ENCODE measurements at regions not wholly inside any gene's neighbourhood (a gene's known extent, or its start where the extent isn't known, plus 50 kb on each side); places are given as distances from the start of the nearest gene placed in this dataset.

- Histone ChIP-seq H4K20me1 (ENCODE audit: insufficient read depth, low read length) (no peaks in the 10 kb centered on the region), H3K9ac (ENCODE audit: insufficient read depth, low read depth, low read length) (no peak overlapping the region), H3K4me1 (ENCODE audit: insufficient read depth, low read length) (no peaks in the 10 kb centered on the region), H3K4me2 (ENCODE audit: low read depth, low read length) (no peak overlapping the region), H3K9me3 (ENCODE audit: low read length) (peaks cover 15% of the 10 kb centered on the region; the same call in 1 of the 2 replicates), H3K36me3 (replicated peaks in 1 of 2; ENCODE audit: control insufficient read depth in 1 of 2, insufficient read depth in 2 of 2, low read length in 2 of 2) (no peaks in the 10 kb centered on the region), H2AFZ (ENCODE audit: low read length) (no peak overlapping the region), H3K79me2 (ENCODE audit: insufficient read depth, low read length) (no peaks in the 10 kb centered on the region), H3K4me3 (replicated peaks in 1 of 3; ENCODE audit: insufficient read depth in 1 of 3, low read depth in 2 of 3, low read length in 3 of 3) (no peak overlapping the region), H3K27me3 (ENCODE audit: control insufficient read depth in 1 of 2, insufficient read depth in 2 of 2, low read length in 2 of 2) (no peaks in the 10 kb centered on the region), H3K27ac (ENCODE audit: extremely low read length, insufficient read depth, low read length) (no peak overlapping the region)
- WGBS (ENCODE audit: low lambda C conversion rate): 0% methylated on average over 1 of the region's 1 CpG
- DNase-seq (ENCODE audit: low spot score) (no peak), FAIRE-seq (no peak), ATAC-seq (no peak)
- no TSS peak for BruUV-seq (replicated peaks)
- POLR2A ChIA-PET: no interaction called here
- in situ Hi-C loops (cut with HindIII; ENCODE audit: extremely low pct_ligation_motif_present, low pct_unique_long_range_greater_than_20kb) (no loop called here), intact Hi-C loops (cut with micrococcal nuclease; ENCODE audit: unreplicated experiment) (no loop called here)
- CTCF ChIA-PET (ENCODE audit: low intra/inter-chr PET ratio, low total read pairs): no interaction called here
- TF ChIP-seq HBP1 (CRISPR knock-in tag; IDR thresholded peaks at IDR 0.05; ENCODE audit: low read depth) (no peak), ZNF430 (CRISPR knock-in tag; IDR thresholded peaks at IDR 0.05) (no peak), ZNF609 (CRISPR knock-in tag; IDR thresholded peaks at IDR 0.05; ENCODE audit: borderline replicate concordance) (no peak), DNMT3B (CRISPR knock-in tag; conservative IDR thresholded peaks at IDR 0.05) (no peak), THAP11 (CRISPR knock-in tag; IDR thresholded peaks at IDR 0.05) (no peak), RNF219 (CRISPR knock-in tag; IDR thresholded peaks at IDR 0.05) (no peak), DDIT3 (CRISPR knock-in tag; IDR thresholded peaks at IDR 0.05) (no peak), CHCHD3 (CRISPR knock-in tag; IDR thresholded peaks at IDR 0.05) (no peak), NAIF1 (CRISPR knock-in tag; IDR thresholded peaks at IDR 0.05; ENCODE audit: borderline replicate concordance) (no peak), TAF15 (IDR thresholded peaks at IDR 0.05; ENCODE audit: low read depth, low read length, poor library complexity, severe bottlenecking) (no peak), ZNF260 (CRISPR knock-in tag; IDR thresholded peaks at IDR 0.05; ENCODE audit: borderline replicate concordance, low read depth) (no peak), TEAD2 (CRISPR knock-in tag; IDR thresholded peaks at IDR 0.05) (no peak), SNAPC5 (CRISPR knock-in tag; IDR thresholded peaks at IDR 0.05; ENCODE audit: borderline replicate concordance) (no peak), TRAFD1 (CRISPR knock-in tag; IDR thresholded peaks at IDR 0.05; ENCODE audit: borderline replicate concordance) (no peak)
These were observed 72.5 kb upstream of the NYAP2 start for GRCh38 chr2:225326969-225327368.
